ENCODE measurements at regions not wholly inside any gene's neighbourhood (a gene's known extent, or its start where the extent isn't known, plus 50 kb on each side); places are given as distances from the start of the nearest gene placed in this dataset.
A peak's percentile ranks its signal among the peaks of the same experiment; 100 is the strongest.

DNA sequence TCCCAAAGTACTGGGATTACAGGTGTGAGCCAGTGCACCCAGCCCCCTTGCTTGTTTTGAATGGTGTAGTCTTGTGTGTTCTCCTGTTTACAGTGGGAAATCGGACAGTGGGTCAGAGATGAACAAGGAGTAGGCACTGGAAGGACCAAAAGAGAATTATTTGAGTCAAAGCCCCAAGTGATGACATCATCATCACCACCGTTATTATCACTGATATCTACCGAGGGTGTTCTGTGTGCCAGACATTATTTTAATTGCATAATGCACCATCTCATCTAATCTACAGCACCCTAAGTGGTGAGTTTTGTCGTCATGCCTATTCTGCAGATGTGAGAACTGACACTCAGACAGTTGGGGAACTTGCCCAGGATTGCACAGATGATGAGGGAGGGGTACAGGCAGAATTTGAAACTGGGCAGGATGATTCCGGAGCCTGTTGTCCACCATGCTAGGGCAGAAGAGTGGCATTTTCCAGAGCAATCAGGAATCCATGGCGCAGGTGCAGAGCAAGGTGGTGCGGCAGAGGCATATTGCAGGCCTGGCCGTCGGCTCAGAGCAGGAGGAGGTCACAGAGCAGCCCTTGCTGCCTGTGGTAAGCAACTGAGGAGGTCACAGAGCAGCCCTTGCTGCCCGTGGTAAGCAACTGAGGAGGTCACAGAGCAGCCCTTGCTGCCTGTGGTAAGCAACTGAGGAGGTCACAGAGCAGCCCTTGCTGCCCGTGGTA, 137.0 kb upstream of the HDAC4 start:
- DNase-seq: no peak

DNA sequence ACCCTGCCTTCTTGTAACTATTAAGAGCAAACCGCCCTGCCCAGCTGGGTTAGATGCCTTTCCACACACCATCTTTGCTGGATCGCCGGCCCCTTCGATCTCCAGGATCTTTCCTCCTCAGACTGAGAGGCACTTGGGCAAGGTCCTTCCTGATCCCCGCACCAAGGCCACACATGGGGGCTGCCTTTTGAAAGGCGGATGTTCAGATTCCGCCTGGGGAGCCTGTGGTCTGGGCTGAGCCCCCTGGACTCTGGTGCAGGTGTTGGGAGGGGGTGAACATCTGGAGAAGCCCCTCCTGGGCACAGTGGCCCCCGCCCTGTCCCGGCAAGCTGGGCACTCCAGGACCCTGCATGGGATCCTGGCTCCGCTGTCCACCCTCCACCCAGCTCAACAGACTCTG, 135.4 kb upstream of the HDAC4 start:
- DNase-seq: no peak

DNA sequence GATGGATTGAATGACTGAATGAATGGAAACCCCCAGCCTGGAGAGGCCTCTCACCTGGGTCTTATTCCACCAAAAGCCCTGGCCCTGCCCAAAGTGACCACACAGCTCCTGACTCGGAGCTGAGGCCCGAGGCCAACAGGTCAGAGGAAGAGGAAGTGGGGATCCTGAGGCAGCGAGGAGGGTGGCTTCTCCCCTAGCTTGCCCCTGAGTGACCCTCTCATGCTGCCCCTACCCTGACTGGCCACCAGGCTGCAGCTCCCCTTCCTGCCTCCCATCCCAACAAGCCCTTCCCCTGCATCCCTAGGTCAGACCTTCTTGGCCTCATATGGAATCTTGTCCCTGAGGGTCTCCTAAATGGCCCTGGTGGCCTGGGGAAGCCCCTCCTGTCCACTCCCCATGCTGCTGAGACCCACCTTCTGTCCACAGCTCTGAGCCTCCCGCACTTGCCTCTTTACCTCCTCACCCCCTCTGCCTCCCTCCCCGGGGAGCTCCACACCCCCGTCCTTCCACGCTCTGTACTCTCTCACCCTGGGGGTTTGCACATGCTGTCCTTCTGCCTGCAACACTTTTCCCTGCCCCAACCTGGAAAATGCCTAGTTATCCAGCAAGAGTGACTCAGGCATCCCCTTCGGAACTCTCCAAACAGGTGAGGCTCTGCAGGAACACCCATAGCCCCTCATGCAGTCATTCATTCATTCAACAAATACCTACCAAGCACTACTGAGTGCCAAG, 134.8 kb upstream of the HDAC4 start:
- no peak for DNase-seq

DNA sequence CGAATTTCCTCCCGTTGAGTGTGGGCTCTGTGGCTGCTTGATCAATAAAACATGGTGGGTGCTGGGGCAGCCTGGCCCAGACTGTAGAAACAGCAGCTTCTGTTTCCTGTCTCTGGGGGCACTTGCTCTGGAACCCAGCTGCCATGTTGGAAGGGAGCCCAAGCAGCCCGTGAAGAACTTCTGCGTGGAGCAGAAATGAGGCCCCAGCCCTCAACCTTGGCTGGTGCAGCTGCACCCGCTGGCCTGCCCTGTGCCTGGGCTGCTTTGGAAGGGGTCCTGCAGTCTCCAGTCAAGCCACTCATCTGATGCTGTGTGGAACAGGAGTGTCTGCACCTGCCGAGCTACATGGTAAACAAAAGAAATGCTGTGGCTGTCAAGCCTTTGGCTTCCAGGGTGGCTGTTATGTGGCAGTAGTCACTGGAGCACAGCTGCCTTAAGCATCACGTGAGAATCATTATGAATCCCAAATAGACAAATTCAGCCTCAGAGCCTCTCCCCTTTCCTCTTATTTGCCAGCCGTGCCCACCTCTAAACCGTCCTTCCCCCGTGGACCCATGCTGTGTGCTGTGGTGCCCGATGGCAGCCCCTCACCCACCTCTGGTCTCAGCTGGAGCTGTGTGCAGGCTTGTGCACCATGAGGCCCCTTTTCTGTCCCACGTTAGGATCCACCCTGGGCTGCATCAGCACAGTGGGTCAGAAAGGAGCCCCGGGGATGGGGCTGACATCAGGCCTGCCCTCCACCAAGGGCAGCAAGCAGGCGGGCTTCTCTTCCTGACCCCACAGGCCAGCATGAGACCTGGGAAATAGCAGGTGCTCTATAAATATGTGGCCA, 134.0 kb upstream of the HDAC4 start:
- peak; percentile 47 for DNase-seq

DNA sequence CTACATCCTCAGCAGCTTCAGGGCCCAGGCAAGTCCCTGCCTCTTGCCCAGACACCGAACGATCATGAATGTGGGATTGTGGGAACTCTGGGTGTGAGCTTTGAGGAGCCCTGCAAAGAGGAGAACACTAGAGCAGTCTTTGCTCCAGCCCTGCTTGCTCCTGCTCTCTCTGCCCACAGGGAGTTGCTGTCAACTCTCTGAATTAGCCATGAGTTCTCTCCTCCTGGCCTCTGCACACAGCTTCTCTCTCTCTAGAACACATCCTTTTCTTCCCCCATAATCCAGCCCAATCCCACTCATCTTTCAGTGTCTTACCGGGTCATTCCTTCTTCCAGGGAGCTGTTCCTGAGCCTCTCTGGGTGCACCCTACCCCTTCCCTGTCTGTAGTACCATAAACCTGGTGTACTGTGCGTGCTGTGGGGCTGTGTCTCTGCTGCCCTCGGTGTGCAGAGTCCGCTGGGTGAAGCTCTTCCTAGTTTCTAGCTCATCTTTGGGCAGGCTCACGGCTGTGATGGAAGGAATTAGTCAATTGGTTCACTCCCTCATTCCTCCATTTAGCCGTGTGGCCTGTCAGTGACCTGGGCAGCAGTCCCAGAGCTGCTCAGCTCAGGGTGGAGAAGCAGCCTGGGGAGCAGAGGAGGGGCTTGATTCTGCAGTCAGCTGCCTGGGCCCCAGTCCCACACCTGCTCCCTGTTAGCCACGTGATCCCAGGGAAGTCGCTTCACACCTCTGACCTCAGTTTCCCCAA, 132.9 kb upstream of the HDAC4 start:
- no peak for DNase-seq

DNA sequence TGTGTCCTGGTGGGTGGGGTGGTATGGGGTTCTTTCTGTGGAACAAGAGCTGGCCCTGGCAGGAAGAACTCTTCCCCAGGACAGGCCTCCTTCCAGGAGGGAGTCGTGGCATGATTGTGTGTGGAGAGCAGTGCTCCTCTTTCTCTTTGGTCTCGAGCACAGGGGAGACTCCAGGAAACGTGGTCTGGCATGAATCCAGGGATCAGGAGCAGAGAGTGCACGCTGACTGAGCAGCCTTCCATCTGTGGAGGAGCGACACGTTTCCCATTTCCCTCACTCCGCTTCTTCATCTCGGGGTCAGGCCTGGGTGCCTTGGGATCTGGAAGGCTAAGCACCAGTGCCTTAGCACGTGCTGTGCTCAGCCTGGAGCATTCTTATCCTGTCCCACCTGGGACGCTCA, 132.0 kb upstream of the HDAC4 start:
- peak; percentile 39 for DNase-seq

DNA sequence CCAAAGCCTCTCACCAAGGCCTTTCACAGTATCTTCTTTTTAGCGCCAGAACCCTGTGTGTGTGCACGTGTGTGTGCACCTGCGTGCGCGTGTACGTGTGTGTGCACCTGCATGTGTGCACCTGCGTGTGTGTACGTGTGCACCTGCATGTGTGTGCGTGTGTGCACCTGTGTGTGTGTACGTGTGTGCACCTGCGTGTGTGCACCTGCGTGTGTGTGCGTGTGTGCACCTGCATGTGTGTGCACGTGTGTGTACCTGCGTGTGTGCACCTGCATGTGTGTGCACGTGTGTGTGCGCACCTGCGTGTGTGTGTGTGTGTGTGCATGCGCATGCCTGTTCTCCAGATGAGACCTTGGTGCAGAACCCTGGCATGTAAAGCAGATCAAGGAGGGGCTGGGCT, 131.4 kb upstream of the HDAC4 start:
- no peak for DNase-seq

DNA sequence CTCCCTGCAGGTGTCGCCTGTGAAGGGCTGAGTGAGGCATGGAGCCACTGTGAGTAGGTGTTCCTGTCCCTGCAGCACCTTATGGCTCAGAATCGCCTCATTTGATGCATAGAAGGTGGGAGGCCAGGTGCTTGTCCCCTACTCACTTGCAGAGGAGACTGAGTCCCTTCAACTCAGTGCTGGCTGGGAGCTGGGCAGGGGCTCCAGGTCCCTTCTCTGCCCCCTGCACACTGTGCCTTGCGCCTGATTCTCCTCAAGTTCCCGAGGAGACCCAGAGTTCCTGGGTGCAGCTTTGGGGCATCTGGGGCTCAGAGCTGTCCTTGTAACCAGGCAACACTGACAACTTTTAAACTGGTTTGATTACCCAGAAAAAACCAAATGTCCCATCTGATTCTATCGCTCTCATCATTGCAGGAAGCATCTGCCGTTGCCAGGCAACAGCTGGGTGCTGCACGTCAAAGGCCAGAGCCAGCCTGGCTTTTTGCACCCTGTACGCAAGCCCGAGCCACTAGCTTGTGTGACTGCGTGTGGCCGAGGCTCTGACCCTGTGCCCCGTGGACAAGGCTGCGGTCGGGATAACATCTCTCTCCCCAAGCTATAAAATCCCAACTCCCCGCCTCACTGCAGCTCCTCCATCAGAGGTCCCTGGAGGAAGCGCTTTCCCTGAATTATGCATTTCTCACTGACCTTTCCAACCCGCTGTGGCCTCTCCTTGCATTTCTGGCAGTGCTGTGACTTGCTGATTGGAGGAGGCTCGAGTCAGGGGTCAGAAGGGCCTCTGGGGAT, 130.8 kb upstream of the HDAC4 start:
- DNase-seq: no peak

DNA sequence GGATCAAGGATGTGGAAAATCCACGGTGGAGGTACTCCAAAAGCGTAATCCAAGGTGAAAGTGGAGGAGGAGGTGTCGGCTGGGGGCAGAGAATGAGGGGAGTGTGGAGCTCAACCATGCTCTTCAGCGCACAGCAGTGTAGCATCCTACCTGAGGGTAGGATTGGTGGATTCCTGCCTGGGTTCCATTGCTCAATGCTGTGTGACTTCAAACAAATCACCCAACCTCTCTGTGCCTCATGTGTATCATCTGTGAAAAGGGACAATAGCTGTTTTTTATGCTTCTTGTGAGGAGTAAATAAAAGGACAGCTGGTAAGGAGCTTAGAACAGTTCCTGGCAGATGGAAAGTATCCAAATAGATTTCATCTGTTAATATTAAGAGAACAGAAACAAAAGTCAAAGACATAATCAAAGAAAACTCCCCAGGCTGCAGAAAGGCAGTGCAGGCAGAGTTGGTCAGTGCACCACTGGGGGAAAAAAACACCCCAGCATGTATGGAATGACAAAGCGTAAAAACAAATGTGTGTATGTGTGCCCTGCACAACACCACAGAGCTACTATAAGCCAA, 130.0 kb upstream of the HDAC4 start:
- DNase-seq: no peak

DNA sequence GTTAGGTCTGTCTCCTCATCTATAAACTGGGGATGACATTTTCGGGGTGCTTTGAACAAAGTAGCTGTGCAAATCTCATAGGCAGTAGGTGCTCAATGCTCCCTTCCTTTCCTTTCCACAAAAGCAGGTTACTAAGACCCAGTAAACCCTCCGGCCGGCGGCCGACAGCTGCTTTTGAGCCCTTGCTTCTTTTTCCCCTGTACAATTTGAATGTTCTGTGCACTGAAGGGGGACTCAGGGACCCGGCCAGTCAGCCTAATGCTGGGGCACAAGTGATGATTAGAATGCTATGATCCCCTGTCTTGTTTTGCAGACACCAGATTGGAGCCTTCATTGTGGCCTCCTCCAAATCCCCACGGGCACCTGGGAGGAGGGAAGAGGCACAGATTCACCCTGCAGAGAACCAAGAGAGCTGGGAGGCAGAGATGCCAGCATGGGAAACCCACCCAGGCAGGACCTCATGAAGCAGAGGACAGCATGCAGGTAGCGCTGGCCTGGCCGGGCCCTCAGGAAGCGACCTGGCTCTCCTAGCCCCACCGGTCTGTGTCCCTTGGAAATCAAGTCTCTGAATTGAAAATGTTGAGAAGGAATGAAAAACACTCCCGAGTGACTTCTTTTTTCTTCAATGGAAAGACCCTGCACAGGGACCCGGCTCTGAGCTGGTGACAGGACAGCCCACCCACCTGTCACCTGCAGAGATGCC, 128.6 kb upstream of the HDAC4 start:
- DNase-seq: no peak

DNA sequence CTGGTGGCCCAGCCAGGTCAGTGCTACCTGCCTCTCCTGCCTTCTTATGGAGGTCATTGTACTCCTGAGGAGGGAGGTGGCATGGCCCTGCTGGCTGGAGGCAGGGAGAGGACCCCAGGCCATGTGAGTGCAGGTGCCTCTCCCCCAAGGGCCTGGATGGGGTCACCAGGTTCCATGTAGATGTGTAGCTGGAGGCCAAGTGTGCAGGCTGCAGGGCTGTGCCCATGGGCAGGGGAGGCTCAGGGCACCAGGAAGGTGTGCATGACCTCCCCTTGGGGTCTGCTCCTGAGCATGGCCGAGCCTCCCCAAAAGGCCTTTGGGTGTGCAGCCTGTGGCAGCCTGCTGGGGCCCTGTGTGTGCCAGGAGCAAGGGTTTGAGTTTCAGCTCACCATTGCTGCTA, 128.1 kb upstream of the HDAC4 start:
- DNase-seq: no peak

DNA sequence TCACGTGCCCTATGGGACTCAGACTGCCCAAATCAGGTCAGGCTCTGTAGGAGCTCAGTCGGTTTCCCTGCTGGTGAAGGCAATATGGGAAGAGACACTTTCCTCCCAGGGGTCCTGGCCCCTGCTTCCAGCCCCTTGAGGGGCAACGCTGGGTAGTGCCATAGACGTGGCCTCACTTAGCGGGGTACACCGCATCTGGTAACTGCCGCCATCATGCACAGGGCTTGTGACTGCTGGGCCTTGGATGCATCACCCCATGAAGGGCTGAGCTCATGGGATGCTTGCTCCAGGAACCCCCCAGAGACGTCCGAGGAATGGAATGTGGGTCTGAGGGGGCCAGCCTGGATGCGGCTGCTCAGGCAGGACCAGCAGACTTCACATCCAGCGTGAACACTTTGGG, 127.3 kb upstream of the HDAC4 start:
- no peak for DNase-seq

DNA sequence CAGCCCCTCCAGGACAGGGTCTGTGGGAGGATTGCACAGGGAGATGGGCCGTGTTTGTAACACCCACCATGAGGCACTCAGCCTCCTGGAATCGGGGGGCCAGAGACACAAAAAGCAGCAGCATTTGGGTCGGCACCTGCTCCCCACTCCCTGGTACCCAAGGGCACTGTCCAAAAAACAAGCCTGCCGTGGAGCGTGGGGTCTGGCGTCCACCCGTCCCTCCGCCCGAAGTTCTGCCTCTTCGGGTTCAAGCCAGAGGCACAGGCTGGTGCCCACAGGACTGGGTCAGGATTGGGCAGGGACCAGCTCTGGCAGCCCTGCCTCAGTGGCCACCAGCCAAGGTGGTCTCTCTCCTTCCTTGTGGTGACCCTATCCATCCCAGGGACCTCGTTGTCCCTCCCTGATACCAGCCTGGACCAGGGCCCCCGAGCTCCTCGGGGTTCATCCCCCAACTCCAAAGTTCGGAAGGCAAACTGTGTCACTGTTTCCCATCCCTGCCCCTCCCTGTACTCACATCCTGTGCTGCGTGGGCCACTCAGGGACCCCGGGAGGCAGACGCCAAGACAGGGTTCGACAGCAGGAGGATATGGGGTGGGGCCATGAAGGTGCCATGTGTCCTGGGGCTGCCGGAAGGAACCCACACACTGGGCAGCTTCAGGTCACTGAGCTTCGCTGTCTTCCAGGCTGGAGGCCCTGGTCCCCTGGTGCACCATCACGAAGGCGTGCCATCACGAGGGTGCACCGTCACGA, 126.0 kb upstream of the HDAC4 start:
- no peak for DNase-seq

DNA sequence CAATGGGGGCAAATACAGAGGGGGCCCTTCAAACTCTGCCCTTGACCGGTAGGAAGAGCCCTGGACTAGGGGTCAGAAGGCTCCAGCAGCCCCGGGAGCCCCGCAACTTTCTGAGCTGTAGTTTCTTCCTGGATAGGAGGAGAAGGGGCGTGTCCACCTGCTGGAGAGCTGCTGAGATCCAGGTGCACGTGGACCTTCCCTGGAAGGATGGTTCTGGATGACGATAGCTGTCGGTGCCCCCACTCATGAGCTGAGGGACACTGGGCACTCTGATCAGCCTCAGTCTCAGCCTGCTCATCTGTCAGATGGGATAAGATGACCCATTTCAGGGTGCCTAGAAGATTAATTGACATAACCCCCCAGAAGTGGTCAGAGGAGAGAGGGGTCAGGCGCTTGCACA, 125.2 kb upstream of the HDAC4 start:
- no peak for DNase-seq

DNA sequence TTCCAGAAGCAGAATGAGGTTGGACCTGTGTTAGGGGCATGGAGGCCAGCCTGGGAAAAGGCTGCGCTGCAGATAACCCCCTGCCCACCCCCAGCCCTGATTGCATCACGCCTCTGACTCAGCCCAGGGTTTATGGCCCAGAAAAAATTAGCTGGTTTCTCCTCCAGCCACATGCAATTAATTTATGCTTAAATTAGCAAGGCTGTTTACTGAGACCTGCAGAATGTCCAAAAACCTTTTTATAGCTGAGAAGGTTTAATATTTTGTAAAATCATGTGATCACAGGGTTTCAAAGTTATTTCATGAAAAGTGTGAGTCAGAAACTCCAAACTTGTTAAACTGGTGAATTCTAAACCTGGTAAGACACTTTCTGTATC, 123.1 kb upstream of the HDAC4 start:
- DNase-seq: no peak

DNA sequence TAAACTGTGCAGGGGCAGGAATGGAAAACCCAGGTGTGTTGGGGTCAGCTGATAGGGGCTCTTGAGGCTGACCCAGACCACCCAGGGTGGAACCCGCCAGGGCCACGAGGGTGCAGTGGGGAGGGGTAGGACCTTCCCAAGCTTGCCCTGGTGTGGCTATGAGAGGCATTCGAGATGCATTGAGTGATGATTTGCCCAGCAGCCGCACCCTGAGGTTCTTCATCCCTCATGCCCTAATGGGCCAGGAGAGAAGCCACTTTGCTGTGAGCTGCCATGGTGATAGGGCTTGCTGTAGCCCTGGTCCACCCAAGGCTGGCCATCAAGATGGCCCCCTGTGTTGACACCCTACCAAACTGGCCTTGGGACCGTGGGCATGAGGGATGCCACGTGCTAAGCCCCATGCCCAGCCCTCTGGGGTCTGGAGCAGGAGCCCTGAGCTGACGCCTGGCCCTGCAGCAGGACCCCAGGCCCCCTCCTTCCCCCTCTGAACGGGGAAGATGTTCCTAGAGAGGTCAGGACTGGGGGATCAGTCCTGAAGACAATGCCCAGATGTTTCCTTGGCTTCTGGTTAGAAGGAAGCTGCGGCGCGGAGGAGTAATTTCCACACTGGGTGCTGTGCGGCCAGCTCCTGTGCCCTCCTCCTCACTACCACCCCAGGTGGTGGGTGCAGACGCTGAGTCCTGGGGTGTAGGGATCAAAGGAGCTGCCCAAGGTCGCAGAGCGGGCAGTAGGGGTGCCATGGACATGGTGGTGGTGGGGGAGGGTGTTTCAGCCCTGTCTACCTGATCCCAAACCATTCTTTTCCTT, 122.5 kb upstream of the HDAC4 start:
- DNase-seq: no peak

DNA sequence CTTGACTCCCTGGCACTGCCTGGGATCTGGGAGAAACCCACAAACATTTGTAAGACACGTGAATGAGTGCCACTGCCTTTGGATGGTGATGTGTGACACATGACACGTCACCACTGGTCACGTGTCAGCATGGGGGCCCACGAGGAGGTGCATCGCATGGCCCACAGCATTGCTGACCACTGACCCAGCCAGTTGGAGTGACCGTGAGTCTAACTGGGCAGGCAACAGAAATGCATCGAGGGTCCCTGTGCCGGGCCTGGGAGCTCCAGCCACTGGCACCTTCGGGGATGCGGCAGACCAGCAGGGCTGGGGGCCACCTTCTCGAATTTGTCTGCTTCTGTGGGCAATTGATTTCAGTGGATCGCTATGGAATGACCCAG, 121.9 kb upstream of the HDAC4 start:
- no peak for DNase-seq

DNA sequence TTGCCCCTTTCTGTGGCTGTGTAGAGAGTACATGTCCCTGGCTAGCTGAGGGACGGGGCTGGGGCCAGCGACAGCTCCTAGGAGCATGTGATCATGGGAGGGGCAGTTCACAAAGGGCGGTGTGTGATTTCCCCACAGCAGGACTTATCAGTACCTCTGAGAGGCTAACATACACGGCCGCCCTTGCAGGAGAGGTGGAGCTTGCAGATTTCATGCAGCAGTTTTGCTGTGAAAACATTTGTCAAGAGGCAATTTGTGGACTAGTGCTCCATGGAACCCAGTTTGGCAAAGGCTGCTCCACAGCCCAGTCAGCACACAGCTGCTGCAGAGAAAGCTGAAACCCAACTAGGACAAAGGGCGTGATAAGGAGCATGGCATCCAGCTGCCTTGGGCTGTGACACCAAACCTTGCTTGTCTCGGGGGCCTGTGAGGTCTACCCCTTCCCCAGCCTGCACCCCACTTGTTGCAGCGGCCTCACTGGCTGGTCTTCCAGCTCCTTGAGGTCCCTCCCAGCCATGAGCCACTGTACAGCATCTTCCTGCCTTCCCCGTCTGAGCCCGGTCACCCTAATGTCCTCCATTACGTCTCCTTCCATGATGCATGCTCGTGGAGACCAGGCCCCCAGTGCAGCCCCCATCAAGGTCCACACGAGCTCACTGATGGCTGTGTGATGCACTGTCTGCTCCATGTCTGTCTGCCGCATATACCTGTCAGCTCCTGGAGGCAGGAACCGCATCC, 121.4 kb upstream of the HDAC4 start:
- no peak for DNase-seq

DNA sequence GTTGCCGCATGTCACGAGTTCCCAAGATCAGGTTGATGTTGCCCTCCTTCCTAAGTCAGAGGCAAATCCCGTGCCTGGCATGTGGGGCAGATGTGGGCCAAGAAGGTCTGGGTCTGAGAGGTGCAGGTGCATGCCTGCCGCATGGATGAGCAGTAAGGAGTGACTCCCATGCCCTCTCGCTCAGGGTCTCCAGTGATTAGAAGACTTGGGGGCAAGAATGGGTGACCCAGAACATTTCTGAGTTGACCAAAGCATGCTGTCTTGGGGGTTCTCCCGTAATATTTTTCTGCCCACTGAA, 120.6 kb upstream of the HDAC4 start:
- no peak for DNase-seq
